ENCODE measurements at regions not wholly inside any gene's neighbourhood (a gene's known extent, or its start where the extent isn't known, plus 50 kb on each side); places are given as distances from the start of the nearest gene placed in this dataset.

- DNase-seq (ENCODE audit: low spot score) = no peak
Measured at GRCh38 chr5:6195711-6196358, 182.5 kb downstream of the MED10 start.

DNA sequence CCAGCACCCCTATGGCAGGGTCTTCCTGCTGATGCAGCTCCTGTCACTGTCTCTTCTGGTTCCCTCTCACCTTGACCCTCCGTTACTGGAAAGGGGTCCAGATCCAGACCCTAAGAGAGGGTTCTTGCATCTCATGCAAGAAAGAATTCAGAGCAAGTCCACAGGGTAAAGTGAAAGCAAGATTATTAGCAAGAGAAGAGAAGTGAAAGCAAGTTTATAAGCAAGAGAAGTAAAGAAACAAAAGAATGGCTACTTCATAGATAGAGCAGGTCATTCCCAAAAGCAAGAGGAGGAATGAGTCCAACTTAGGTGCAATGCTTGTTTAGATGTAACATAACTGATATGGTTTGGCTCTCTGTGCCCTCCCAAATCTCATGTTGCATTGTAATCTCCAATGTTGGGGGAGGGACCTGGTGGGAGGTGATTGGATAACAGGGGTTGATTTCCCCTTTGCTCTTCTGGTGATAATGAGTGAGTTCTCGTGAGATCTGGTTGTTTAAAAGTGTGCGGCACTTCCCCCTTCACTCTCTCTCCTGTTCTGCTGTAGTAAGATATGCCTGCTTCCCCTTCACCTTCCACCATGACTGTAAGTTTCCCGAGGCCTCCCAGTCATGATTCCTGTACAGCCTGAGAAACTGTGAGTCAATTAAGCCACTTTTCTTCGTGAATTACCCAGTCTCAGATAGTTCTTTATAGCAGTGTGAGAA lies 183.3 kb downstream of the MED10 start:
- DNase-seq (ENCODE audit: low spot score) = no peak

DNA sequence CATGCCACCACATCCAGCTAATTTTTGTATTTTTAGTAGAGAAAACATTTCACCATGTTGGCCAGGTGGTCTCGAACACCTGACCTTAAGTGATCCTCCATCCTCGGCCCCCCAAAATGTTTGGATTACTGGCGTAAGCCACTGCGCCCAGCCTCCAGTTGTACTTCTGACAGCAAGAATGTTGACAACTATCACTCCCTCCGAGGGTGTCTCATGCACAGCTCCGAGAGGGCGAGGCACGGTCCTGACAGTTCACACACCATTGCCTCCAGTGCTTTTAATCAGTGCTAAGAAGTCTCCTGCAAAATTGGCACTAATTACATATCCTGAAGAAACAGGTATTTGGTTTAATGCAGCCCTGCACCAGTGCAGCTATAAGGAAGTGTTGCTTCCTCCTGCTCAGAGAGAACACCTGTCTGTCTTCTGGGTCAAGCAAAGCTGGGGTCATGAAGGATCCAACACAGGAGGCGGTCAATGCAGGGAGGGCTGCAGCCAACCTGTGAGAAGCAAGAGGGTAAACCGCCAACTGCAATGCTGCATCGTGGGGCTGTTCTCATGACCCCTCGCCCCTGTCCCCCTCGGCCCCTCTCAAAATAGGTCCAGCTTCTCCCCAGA lies 184.0 kb downstream of the MED10 start:
- no peak for DNase-seq (ENCODE audit: low spot score)

- no peak for DNase-seq (ENCODE audit: low spot score)
Measured at GRCh38 chr5:6193310-6193709, 185.0 kb downstream of the MED10 start.

DNA sequence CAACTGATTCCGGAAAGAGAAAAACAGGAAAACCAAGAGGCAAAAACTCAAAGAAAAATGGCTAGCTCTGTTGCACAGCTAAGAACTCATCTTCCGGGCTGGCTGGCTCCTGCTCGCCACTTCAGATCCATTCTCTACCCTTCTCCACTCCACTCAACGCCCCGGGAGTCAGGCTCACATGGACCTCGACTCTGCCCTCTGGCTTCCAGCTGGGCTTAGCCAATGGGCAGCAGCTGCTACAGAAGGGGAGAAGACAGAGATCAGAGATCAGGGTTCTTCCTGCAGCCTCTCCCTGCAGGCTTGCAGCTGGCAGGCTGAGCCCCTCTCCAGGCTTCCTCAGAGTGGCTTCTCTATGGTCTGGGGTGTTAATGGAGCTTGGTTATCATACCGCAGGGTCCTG lies 187.5 kb downstream of the MED10 start:
- DNase-seq (ENCODE audit: low spot score) = no peak

- DNase-seq (ENCODE audit: low spot score) = no peak
Measured at GRCh38 chr5:6188976-6189375, 189.4 kb downstream of the MED10 start.

DNA sequence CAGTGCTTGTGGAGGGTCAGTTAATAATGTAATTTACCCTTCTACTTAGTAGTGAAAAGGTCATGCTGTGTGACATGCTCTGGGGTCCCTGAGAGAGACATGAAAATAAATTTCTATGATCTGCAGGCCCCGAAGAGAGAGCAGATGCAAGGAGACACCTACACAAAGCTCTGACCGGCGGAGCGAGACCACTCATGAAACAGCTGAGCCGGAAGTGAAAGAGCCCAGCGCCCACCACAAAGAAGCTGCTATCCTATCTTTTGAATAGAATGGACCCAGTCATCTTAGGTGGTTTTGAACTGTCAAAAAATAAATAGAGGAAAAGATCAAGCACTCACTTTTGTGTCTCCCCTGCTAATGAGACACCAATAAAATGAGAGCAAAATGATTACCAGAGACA lies 190.0 kb downstream of the MED10 start:
- DNase-seq (ENCODE audit: low spot score) = no peak

DNA sequence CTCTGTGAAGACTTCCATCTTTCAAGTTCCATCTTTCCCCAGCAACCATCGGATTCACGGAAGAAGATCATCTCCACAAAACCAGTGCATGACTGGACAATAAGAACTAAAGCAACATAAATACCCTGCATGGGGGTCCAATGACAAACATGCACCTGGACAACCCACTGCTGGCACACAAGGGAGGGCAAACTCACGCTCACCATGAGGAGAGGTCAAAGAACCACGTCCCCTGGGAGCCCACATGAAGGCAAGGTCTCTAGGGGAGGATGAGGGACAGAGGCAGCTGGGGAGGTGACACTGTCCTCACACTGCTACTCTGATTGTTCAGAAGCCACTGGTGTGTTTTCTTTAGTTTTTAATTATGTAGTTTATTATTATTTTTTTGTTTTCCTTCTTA lies 190.8 kb downstream of the MED10 start:
- no peak for DNase-seq (ENCODE audit: low spot score)

- no peak for DNase-seq (ENCODE audit: low spot score)
Measured at GRCh38 chr5:6185574-6185973, 192.8 kb downstream of the MED10 start.

- no peak for DNase-seq (ENCODE audit: low spot score)
Measured at GRCh38 chr5:6184481-6184880, 193.9 kb downstream of the MED10 start.

DNA sequence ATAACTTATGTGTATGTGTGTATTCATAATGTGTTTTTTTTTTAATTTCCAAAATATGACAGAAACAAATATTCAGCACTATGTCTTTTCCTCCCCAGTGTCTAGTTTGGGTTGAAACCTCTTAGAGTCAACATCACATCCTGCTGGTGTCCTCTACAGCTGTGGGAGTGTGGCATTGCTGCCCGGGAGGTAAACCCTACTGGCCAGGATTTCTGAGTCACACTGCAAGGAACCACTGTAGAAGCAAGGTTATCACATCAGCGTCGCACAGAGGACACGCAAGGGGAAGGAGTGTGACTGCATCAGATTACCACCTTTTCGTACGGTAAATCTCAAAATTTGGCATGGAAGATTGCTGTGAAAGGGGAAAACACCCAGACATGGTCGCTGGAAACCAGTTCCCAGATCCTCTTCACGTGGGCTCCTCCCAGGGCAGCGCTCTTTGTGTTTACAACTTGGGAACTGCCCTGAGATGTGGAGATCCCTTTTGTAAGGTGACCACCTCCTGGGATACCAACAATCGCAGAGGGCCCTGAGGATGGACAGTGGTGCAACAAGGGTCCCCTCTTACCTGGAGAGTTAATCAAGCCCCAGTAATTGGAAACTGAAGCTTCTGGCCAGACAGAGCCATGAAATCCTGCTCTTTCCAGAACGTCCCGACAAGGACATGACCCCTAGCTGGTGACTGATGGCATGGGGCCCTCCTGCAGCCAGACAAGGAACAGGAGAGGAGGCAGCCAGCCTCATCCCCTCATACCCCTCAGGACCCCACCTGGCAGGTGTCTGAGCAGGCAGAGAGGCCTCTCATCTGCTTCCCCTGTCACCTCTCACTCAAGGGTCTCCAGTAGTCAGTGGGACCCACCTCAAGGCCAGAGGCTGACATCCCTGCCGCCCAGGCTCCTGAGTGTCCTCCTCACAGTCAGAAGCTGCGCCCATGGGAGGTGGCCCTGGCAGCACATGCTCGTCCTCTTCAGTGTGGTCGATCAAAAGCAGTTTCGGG lies 194.7 kb downstream of the MED10 start:
- no peak for DNase-seq (ENCODE audit: low spot score)

- DNase-seq (ENCODE audit: low spot score) = no peak
Measured at GRCh38 chr5:6182271-6182815, 196.0 kb downstream of the MED10 start.

DNA sequence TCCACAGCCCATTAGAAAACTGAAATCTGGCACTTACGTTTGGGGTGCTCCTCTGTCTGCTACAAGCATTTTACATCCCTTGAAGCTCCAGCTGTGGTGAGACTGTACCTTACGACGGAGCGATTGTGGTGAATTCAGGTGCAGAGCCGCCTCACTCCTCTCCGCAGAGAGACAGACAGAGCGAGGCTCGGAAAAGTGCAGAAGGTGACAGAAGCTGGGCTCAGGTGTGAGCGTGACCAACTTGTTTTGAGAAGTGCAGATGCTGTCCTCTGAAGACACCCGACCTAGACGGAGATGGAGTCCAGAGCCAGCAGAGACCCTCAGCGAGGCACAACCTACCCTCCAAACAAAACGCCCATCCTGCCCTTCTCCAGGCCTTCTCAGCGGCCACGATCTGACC lies 196.5 kb downstream of the MED10 start:
- DNase-seq (ENCODE audit: low spot score) = no peak

DNA sequence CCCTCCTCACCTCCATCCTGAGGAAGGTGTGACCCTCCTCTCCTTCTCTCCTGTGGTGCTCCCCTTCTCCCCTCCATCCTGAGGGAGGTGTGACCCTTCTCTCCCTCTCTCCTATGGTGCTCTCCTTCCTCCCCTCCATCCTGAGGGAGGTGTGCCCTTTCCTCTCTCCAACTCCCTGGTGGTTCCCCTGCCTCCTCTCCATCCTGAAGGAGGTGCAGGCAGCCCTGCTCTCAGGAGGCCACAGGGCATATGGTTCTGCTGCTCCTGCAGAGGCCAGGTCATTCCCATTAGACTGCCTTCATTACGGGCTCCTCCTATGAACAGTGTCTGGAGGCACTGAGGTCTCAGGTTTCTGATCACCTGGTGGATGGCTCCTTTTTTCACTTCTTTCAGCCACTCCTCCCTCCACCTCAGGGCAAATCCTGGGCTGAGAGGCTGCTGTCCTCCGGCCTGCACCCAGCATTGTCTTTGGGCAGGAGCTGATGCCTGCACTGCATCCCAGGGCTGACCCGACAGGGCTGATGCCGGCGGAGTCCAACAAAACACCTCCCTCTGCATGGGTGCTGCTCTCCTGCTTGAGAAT lies 197.1 kb downstream of the MED10 start:
- no peak for DNase-seq (ENCODE audit: low spot score)

DNA sequence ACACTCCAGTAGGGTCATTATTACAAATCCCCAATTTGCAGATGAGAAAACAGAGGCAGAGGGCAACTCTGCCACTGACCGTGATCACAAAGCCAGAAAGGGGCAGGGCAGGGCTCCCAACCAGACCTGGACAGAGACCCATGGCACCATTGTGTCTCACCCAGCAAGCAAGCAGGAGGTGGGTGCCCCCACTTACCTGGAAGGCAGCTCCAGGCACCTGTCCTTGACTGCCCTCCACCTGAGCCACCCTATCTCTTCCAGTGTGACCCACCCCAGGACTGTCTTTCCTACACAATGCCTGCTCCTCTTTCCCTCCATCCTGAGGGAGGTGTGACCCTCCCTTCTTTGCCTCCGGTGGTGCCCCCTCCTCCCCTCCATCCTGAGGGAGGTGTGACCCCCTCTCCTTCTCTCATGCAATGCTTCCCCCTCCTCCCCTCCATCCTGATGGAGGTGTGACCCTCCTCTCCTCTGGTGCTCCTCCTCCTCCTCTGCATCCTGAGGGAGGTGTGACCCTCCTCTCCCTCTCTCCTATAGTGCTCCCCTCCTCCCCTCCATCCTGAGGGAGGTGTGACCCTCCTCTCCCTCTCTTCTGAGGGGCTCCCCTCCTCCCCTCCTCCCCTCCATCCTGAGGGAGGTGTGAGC lies 198.0 kb downstream of the MED10 start:
- no peak for DNase-seq (ENCODE audit: low spot score)

DNA sequence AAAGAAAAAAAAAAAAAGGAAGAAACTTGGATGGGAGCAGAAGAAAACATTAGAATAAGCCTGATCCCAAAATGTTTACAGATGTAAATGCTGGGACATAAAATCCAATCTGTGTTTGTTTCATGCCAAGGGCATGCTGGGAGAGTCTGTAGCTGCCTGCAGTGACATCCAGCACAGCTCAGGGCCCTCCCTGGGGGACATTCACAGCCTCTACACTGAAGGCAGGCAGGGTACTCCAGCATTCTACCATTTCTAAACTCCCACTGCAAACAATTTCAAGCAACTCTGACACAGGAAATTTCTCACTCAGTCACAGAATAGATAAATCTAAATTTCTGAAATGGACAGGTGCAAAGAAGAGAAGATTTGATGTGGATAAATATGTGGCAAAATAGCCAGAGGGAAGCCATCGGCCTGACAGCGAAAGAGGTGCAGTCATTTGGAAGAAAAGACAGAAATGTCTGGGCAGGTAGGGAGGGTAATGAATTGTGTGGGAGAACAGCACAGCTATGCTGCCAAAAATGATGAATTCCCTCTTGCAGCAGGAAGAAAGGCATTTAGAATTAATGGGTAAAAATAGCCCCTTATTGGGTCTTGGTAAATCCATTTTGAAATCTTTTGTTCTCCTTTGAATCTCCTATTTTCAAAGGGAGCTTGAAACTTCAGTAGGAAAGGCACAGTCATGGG lies 199.4 kb downstream of the MED10 start:
- DNase-seq (ENCODE audit: low spot score) = peak; percentile 20

GRCh38 chr5:6177926-6178325 lies 200.4 kb downstream of the MED10 start:
- no peak for DNase-seq (ENCODE audit: low spot score)

GRCh38 chr5:6176102-6176693 lies 202.1 kb downstream of the MED10 start:
- peak; percentile 56 for DNase-seq (ENCODE audit: low spot score)

- peak; percentile 77 for DNase-seq (ENCODE audit: low spot score)
Measured at GRCh38 chr5:6175172-6175854, 203.0 kb downstream of the MED10 start.

All from cerebellar cortex (tissue), 1 donor.